Lower leg skin (tissue), 4 donors: ENCODE measurements at regions not wholly inside any gene's neighbourhood (a gene's known extent, or its start where the extent isn't known, plus 50 kb on each side); places are given as distances from the start of the nearest gene placed in this dataset.

Experiments used
- DNase-seq, 2 donors: peaks; one replicate each; pipeline ENCODE4 v3.0.0-alpha.2; 2019; ENCODE audit warnings: low spot score in 2 of 2
- H3K4me3 ChIP-seq: fragments of 200-600 bp; sonication (generic); 2 replicates; pipeline ENCODE4 v1.5.1; 2017; ENCODE audit warnings: mild to moderate bottlenecking, low read depth; ENCODE audit not compliant: poor library complexity, severe bottlenecking
- CTCF ChIP-seq, 3 donors: fragments of 450-650 bp; IDR thresholded peaks; one replicate each; pipeline ENCODE4 v1.5.1; 2016; ENCODE audit warnings: antibody characterized with exemption in 3 of 3, mild to moderate bottlenecking in 3 of 3, moderate library complexity in 2 of 3
- POLR2A ChIP-seq, 2 donors: fragments of 450-650 bp; IDR thresholded peaks; one replicate each; pipeline ENCODE4 v1.6.1; 2016 to 2017; ENCODE audit warnings: antibody characterized with exemption in 2 of 2, mild to moderate bottlenecking in 1 of 2, moderate library complexity in 1 of 2
- WGBS, 2 donors: methylation state at CpG; one replicate each; pipeline ENCODE4 v1.1.5; 2018; 5-methylcytosine and 5-hydroxymethylcytosine counted together
- intact Hi-C: fragments of 100-400 bp; cut with DNase I; formaldehyde crosslinking; loops from one replicate; pipeline ENCODE4 v1.15.0; 2023; ENCODE audit warnings: low total_unique reads

GRCh38 chr13:88450515-88450914 lies 779.3 kb downstream of the SLITRK5 start:
- 65 to 82% methylated on average over 2 of the region's 2 CpGs for WGBS, 2 donors
- intact Hi-C loops, result no loop called here
- no peak for TF ChIP-seq CTCF (IDR thresholded peaks at IDR 0.05)
- TF ChIP-seq POLR2A (IDR thresholded peaks at IDR 0.05), result no peak
- no peak overlapping the region for H3K4me3 ChIP-seq
- no peak for DNase-seq

GRCh38 chr13:88456151-88456550 lies 785.0 kb downstream of the SLITRK5 start:
- TF ChIP-seq CTCF (IDR thresholded peaks at IDR 0.05) (no peak), POLR2A (IDR thresholded peaks at IDR 0.05) (no peak)
- intact Hi-C loops, result no loop called here

GRCh38 chr13:88459331-88459730 lies 788.2 kb downstream of the SLITRK5 start:
- no peak overlapping the region for H3K4me3 ChIP-seq
- intact Hi-C loops, result no loop called here
- TF ChIP-seq CTCF (IDR thresholded peaks at IDR 0.05) (no peak), POLR2A (IDR thresholded peaks at IDR 0.05) (no peak)
- no peak for DNase-seq

More at GRCh38 chr13:88456151-88456550, 785.0 kb downstream of the SLITRK5 start:
- 39 to 64% methylated on average over 3 of the region's 3 CpGs for WGBS, 2 donors
- no peak overlapping the region for H3K4me3 ChIP-seq
- DNase-seq, result no peak

DNA sequence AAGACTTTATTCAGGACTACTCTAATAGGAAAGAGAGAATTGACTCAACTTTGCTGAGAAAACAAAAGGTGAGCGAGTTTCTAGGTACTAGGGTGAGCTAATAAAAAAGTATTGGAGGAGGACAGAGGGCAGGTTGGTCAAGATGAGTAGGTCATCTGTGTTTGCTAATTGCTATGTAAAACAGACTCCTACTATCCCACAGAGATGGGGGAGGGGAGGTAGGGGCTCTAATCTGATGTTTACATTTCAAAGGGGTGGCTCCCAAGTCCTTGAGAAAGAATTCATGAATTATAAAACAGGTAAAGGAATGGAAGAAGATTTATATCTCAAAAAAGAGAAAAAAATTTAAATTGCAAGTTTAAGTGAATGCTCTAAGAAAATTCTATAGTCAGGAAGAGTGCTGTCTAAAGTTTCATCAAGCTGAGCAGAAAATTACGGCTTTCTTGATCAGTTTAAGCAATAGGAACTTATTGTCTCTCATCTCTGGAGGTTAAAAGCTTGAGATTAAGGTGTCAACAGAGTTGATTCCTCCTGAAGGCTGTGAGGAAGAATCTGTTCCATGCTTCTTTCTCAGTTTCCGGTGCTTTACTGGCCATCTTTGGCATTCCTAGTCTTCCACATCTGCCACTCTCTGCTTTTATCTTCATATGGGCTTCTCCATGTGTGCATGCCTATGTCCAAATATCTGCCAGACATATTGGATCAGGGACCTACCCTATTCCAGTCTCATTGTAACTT lies 790.3 kb downstream of the SLITRK5 start:
- TF ChIP-seq POLR2A (IDR thresholded peaks at IDR 0.05) (no peak), CTCF (IDR thresholded peaks at IDR 0.05) (no peak)
- DNase-seq, result no peak
- no peak overlapping the region for H3K4me3 ChIP-seq
- WGBS, 2 donors, result 83 to 86% methylated on average over 3 of the region's 3 CpGs
- intact Hi-C loops, result no loop called here

DNA sequence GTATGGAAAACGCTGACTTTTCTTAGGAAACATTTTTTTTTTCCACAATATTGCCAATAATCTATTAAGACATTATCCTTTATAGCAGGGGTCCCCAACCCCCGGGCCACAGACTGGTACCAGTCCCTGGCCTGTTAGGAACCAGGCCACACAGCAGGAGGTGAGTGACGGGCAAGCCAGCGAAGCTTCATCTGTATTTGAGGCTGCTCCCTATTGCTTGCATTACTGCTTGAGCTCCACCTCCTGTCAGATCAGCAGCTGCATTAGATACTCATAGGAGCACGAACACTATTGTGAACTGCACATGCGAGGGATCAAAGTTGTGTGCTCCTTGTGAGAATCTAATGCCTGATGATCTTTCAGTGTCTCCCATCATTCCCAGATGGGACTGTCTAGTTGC lies 793.7 kb downstream of the SLITRK5 start:
- TF ChIP-seq POLR2A (IDR thresholded peaks at IDR 0.05) (no peak), CTCF (IDR thresholded peaks at IDR 0.05) (no peak)
- WGBS, 2 donors, result 81 to 85% methylated on average over 6 of the region's 6 CpGs
- intact Hi-C loops, result loop anchor here (1.0 kb wide), 1 partner anchor 17 kb away; no protein-coding TSS in a partner anchor

DNA sequence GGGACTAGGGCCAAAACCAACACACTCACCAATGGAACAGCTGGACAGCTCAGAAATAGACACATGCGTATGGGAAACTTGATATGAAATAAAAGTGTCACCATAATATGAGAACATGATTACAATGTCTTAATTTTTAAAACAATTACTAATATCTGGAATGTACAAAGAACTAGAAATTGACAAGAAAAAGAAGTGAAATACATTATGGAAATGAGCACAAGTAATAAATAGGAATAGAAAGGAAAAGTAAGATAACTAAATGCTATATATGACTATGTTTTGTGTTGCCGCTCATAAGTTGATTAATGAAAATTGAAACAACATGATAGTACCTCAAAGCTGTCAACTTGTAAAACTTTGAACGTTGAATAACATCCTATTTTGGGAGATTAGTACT lies 801.1 kb downstream of the SLITRK5 start:
- no peak overlapping the region for H3K4me3 ChIP-seq
- DNase-seq, result no peak
- no peak for TF ChIP-seq CTCF (IDR thresholded peaks at IDR 0.05)
- no peak for TF ChIP-seq POLR2A (IDR thresholded peaks at IDR 0.05)
- intact Hi-C loops, result no loop called here
- 67 to 73% methylated on average over 3 of the region's 3 CpGs for WGBS, 2 donors

More for the DNA sequence above, 793.7 kb downstream of the SLITRK5 start:
- DNase-seq, result no peak
- no peak overlapping the region for H3K4me3 ChIP-seq
